Fibroblast of villous mesenchyme (primary cell): ENCODE measurements at regions not wholly inside any gene's neighbourhood (a gene's known extent, or its start where the extent isn't known, plus 50 kb on each side); places are given as distances from the start of the nearest gene placed in this dataset.
A peak's percentile ranks its signal among the peaks of the same experiment; 100 is the strongest.

Experiments used
- DNase-seq: peaks from one replicate; pipeline ENCODE4 v3.0.0-alpha.2; 2010; ENCODE audit warnings: low read depth
- H3K4me3 ChIP-seq: 2 replicates; pipeline ENCODE4 v1.5.1; 2011; ENCODE audit warnings: low read depth, mild to moderate bottlenecking, low read length
- CTCF ChIP-seq: IDR thresholded peaks from 2 replicates; pipeline ENCODE4 v1.5.1; 2012; ENCODE audit warnings: low read depth, mild to moderate bottlenecking, low read length; ENCODE audit not compliant: insufficient read depth

GRCh38 chr15:95168951-95169431 lies 937.6 kb downstream of the MCTP2 start:
- TF ChIP-seq CTCF = no peak
- no peak overlapping the region for H3K4me3 ChIP-seq
- DNase-seq = no peak

GRCh38 chr15:95169541-95170459 lies 938.4 kb downstream of the MCTP2 start:
- DNase-seq = peak; percentile 89
- peak overlapping the region; percentile 3 for H3K4me3 ChIP-seq
- TF ChIP-seq CTCF = no peak

GRCh38 chr15:95170561-95171380 lies 939.4 kb downstream of the MCTP2 start:
- TF ChIP-seq CTCF = no peak
- H3K4me3 ChIP-seq = no peak overlapping the region
- DNase-seq = peak; percentile 42

- no peak for TF ChIP-seq CTCF
- H3K4me3 ChIP-seq = no peak overlapping the region
Observed at GRCh38 chr15:95171564-95171963, 940.2 kb downstream of the MCTP2 start.

GRCh38 chr15:95174301-95175259 lies 943.2 kb downstream of the MCTP2 start:
- no peak for TF ChIP-seq CTCF
- DNase-seq = peak; percentile 82
- H3K4me3 ChIP-seq = no peak overlapping the region

More at GRCh38 chr15:95171564-95171963, 940.2 kb downstream of the MCTP2 start:
- no peak for DNase-seq
